ENCODE measurements at regions not wholly inside any gene's neighbourhood (a gene's known extent, or its start where the extent isn't known, plus 50 kb on each side); places are given as distances from the start of the nearest gene placed in this dataset.

GRCh38 chr13:67377919-67378318 is 147.8 kb upstream of the PCDH9 start:
- Histone ChIP-seq H3K36me3 (no peaks in the 10 kb centered on the region), H3K27me3 (no peaks in the 10 kb centered on the region), H3K4me3 (no peak overlapping the region), H3K27ac (no peak overlapping the region), H3K4me1 (ENCODE audit: low read depth) (peaks cover 15% of the 10 kb centered on the region), H3K9me3 (ENCODE audit: low read depth) (no peaks in the 10 kb centered on the region)
- TF ChIP-seq CTCF (IDR thresholded peaks at IDR 0.05; ENCODE audit: low read depth, low read length) = no peak
- DNase-seq (ENCODE audit: low read depth in 1 of 2, low spot score in 1 of 2) = no peak

- Histone ChIP-seq H3K27me3 (no peaks in the 10 kb centered on the region), H3K36me3 (no peaks in the 10 kb centered on the region), H3K9me3 (ENCODE audit: low read depth) (no peaks in the 10 kb centered on the region), H3K27ac (no peak overlapping the region), H3K4me1 (ENCODE audit: low read depth) (peaks cover 25% of the 10 kb centered on the region), H3K4me3 (no peak overlapping the region)
- DNase-seq (ENCODE audit: low read depth in 1 of 2, low spot score in 1 of 2) = no peak
- no peak for TF ChIP-seq CTCF (IDR thresholded peaks at IDR 0.05; ENCODE audit: low read depth, low read length)
These were observed 144.3 kb upstream of the PCDH9 start for GRCh38 chr13:67374391-67374790.

- peak in 1 of 2 donors; percentile 32 for DNase-seq (ENCODE audit: low read depth in 1 of 2, low spot score in 1 of 2)
- peaks cover 26% of the 10 kb centered on the region for H3K4me1 ChIP-seq (ENCODE audit: low read depth)
- no peaks in the 10 kb centered on the region for H3K36me3 ChIP-seq
- H3K27me3 ChIP-seq = no peaks in the 10 kb centered on the region
- no peak overlapping the region for H3K27ac ChIP-seq
- no peaks in the 10 kb centered on the region for H3K9me3 ChIP-seq (ENCODE audit: low read depth)
- no peak for TF ChIP-seq CTCF (IDR thresholded peaks at IDR 0.05; ENCODE audit: low read depth, low read length)
- H3K4me3 ChIP-seq = no peak overlapping the region
These were observed 142.8 kb upstream of the PCDH9 start for GRCh38 chr13:67372868-67373464.

- Histone ChIP-seq H3K4me1 (ENCODE audit: low read depth) (peaks cover 26% of the 10 kb centered on the region), H3K4me3 (no peak overlapping the region), H3K36me3 (no peaks in the 10 kb centered on the region), H3K9me3 (ENCODE audit: low read depth) (no peaks in the 10 kb centered on the region), H3K27ac (no peak overlapping the region), H3K27me3 (no peaks in the 10 kb centered on the region)
- DNase-seq (ENCODE audit: low read depth in 1 of 2, low spot score in 1 of 2) = peak in 1 of 2 donors; percentile 92
- no peak for TF ChIP-seq CTCF (IDR thresholded peaks at IDR 0.05; ENCODE audit: low read depth, low read length)
These were observed 139.9 kb upstream of the PCDH9 start for GRCh38 chr13:67369895-67370660.

GRCh38 chr13:67367399-67367798 is 137.3 kb upstream of the PCDH9 start:
- Histone ChIP-seq H3K9me3 (ENCODE audit: low read depth) (no peaks in the 10 kb centered on the region), H3K36me3 (no peaks in the 10 kb centered on the region), H3K4me1 (ENCODE audit: low read depth) (peaks cover 6% of the 10 kb centered on the region), H3K4me3 (no peak overlapping the region), H3K27me3 (no peaks in the 10 kb centered on the region), H3K27ac (no peak overlapping the region)
- peak in 1 of 2 donors; percentile 13 for DNase-seq (ENCODE audit: low read depth in 1 of 2, low spot score in 1 of 2)
- TF ChIP-seq CTCF (IDR thresholded peaks at IDR 0.05; ENCODE audit: low read depth, low read length) = no peak
